GM23248 (cell line): ENCODE measurements at regions not wholly inside any gene's neighbourhood (a gene's known extent, or its start where the extent isn't known, plus 50 kb on each side); places are given as distances from the start of the nearest gene placed in this dataset.

ENCODE experiments used
- EZH2 ChIP-seq: fragments of 200-600 bp; sonication (generic); IDR thresholded peaks from 2 replicates; pipeline ENCODE4 v1.6.1; 2018; ENCODE audit warnings: antibody characterized with exemption, mild to moderate bottlenecking; ENCODE audit not compliant: insufficient read depth, poor library complexity, severe bottlenecking
- EZH2phosphoT487 ChIP-seq: fragments of 200-600 bp; sonication (generic); IDR thresholded peaks from 2 replicates; pipeline ENCODE4 v1.6.1; 2018; ENCODE audit warnings: antibody characterized with exemption, moderate library complexity, mild to moderate bottlenecking, low read depth; ENCODE audit not compliant: insufficient read depth

- no peak for TF ChIP-seq EZH2
- no peak for TF ChIP-seq EZH2phosphoT487
Observed at GRCh38 chr6:138017166-138017757, 90.0 kb downstream of the PERP start.
